Smooth muscle cell (in vitro differentiated cells): ENCODE measurements at regions not wholly inside any gene's neighbourhood (a gene's known extent, or its start where the extent isn't known, plus 50 kb on each side); places are given as distances from the start of the nearest gene placed in this dataset.

Experiments
- DNase-seq: peaks from one replicate; lab custom pipeline; 2025; ENCODE audit not compliant: unreplicated experiment; lab: John Stamatoyannopoulos, UW
- H2AFZ ChIP-seq: fragments of 200-600 bp; sonication (generic); 2 replicates; pipeline ENCODE4 v1.6.0; 2016; ENCODE audit warnings: antibody characterized with exemption, low read depth, mild to moderate bottlenecking
- H3F3A ChIP-seq: fragments of 200-600 bp; sonication (generic); 2 replicates; pipeline ENCODE4 v1.6.0; 2017; ENCODE audit warnings: antibody characterized with exemption, low read depth
- H3K27ac ChIP-seq: fragments of 200-600 bp; sonication (generic); 2 replicates; pipeline ENCODE4 v1.5.1; 2016; ENCODE audit warnings: low read depth, mild to moderate bottlenecking
- H3K27me3 ChIP-seq: fragments of 200-600 bp; sonication (generic); 2 replicates; pipeline ENCODE4 v1.6.1; 2016; ENCODE audit warnings: low read depth, mild to moderate bottlenecking
- H3K36me3 ChIP-seq: fragments of 200-600 bp; sonication (generic); 2 replicates; pipeline ENCODE4 v1.5.1; 2016; ENCODE audit warnings: low read depth
- H3K4me1 ChIP-seq: fragments of 200-600 bp; sonication (generic); 2 replicates; pipeline ENCODE4 v1.5.1; 2016; ENCODE audit warnings: low read depth
- H3K4me2 ChIP-seq: fragments of 200-600 bp; sonication (generic); 2 replicates; pipeline ENCODE4 v1.6.0; 2016; ENCODE audit warnings: mild to moderate bottlenecking
- H3K4me3 ChIP-seq: fragments of 200-600 bp; sonication (generic); 2 replicates; pipeline ENCODE4 v1.5.1; 2016; ENCODE audit warnings: mild to moderate bottlenecking
- H3K79me2 ChIP-seq: fragments of 200-600 bp; sonication (generic); 2 replicates; pipeline ENCODE4 v1.6.0; 2016; ENCODE audit warnings: low read depth, mild to moderate bottlenecking
- H3K9ac ChIP-seq: fragments of 200-600 bp; sonication (generic); 2 replicates; pipeline ENCODE4 v1.6.0; 2016; ENCODE audit warnings: low read depth
- H3K9me3 ChIP-seq: fragments of 200-600 bp; sonication (generic); replicated peaks from 2 replicates; pipeline ENCODE4 v1.5.1; 2016; ENCODE audit warnings: low read depth
- H4K20me1 ChIP-seq: fragments of 200-600 bp; sonication (generic); 2 replicates; pipeline ENCODE4 v1.6.0; 2016; ENCODE audit warnings: low read depth
- CTCF ChIP-seq: fragments of 200-600 bp; sonication (generic); IDR thresholded peaks from 2 replicates; pipeline ENCODE4 v1.5.1; 2017; ENCODE audit warnings: borderline replicate concordance, mild to moderate bottlenecking, antibody characterized with exemption; ENCODE audit not compliant: insufficient read depth, poor library complexity, severe bottlenecking
- WGBS: methylation state at CpG from one replicate; pipeline ENCODE4 v1.1.7; 2016; ENCODE audit warnings: low lambda C conversion rate; 5-methylcytosine and 5-hydroxymethylcytosine counted together

DNA sequence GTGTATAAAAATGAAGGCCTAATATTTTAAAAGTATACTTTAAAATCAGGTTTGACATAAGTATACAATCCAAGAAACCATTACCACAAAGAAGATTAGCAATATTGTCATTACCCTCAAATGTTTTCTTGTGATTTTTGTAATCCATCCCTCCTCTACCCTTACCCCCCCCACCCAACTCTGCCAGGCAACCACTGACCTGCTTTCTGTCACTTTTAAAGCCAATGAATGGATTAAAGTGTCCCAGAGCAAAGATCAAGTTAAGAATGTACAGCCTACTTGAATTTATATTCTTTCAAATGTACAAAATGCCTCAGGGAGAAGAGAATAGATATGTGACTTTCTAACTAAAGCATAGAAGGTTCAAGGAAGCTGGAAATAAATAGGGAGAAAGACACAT, 1038.8 kb upstream of the GBE1 start:
- Histone ChIP-seq H3K27me3 (no peaks in the 10 kb centered on the region), H4K20me1 (no peaks in the 10 kb centered on the region), H3K36me3 (no peaks in the 10 kb centered on the region), H3F3A (no peaks in the 10 kb centered on the region), H3K4me2 (no peak overlapping the region), H3K27ac (no peak overlapping the region), H2AFZ (no peak overlapping the region), H3K9me3 (no peaks in the 10 kb centered on the region), H3K4me3 (no peak overlapping the region), H3K9ac (no peak overlapping the region), H3K79me2 (no peaks in the 10 kb centered on the region), H3K4me1 (no peaks in the 10 kb centered on the region)
- no peak for TF ChIP-seq CTCF
- DNase-seq: no peak

GRCh38 chr3:82796765-82797164, 1035.3 kb upstream of the GBE1 start:
- no peak overlapping the region for H3K9ac ChIP-seq
- no peaks in the 10 kb centered on the region for H3K79me2 ChIP-seq
- no peak overlapping the region for H2AFZ ChIP-seq
- WGBS: 78% methylated on average over 1 of the region's 1 CpG
- no peak for TF ChIP-seq CTCF
- H4K20me1 ChIP-seq: no peaks in the 10 kb centered on the region
- no peak overlapping the region for H3K4me2 ChIP-seq
- no peak overlapping the region for H3K4me3 ChIP-seq
- no peak overlapping the region for H3K27ac ChIP-seq
- DNase-seq: no peak
- H3K27me3 ChIP-seq: no peaks in the 10 kb centered on the region
- no peaks in the 10 kb centered on the region for H3K36me3 ChIP-seq
- no peaks in the 10 kb centered on the region for H3K9me3 ChIP-seq
- H3F3A ChIP-seq: no peaks in the 10 kb centered on the region
- no peaks in the 10 kb centered on the region for H3K4me1 ChIP-seq

- H3K79me2 ChIP-seq: no peaks in the 10 kb centered on the region
- H3K4me2 ChIP-seq: no peak overlapping the region
- H3K27me3 ChIP-seq: no peaks in the 10 kb centered on the region
- H3F3A ChIP-seq: no peaks in the 10 kb centered on the region
- H3K9ac ChIP-seq: no peak overlapping the region
- WGBS: 95% methylated on average over 11 of the region's 11 CpGs
- H3K9me3 ChIP-seq: no peaks in the 10 kb centered on the region
- no peak overlapping the region for H3K4me3 ChIP-seq
- H2AFZ ChIP-seq: no peak overlapping the region
- H3K27ac ChIP-seq: no peak overlapping the region
- no peaks in the 10 kb centered on the region for H3K36me3 ChIP-seq
- DNase-seq: no peak
- H3K4me1 ChIP-seq: no peaks in the 10 kb centered on the region
- H4K20me1 ChIP-seq: no peaks in the 10 kb centered on the region
- no peak for TF ChIP-seq CTCF
Measured at GRCh38 chr3:82791241-82791640, 1029.8 kb upstream of the GBE1 start.

DNA sequence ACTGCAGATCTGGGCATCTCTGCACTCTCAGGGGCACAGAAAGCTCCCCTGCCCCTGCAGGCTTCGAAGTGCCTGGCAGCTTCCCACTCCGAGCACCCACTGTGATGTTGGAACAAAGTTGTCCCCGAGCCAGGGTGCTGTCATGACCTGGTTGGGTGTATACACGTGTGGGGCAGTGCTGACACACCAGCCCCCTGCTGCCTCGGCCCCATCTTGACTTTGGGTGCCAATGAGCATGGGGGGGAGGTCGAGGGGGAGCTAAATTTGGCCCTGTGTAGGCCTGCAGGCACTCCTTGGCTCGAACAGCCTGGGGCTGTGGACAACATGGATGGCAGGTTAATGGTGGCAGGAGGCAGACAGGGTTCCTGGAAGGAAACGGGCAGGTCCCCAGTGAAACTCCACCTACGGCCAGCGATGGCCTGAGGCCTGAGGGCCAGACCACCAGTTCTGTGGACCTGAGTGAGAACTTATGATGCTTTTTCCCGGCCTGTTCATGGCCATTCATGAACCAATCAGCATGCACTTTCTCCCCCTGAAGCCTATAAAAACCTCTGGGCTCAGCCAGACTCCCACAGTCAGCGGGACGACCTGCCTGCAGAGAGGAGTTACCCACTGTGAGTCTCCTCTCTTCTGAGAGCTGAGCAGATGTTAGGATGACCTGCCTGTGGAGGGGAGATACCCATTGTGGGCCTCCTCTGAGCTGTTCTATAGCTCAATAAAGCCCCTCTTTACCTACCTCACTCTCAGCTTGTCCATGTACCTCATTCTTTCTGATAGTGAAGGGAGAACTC, 1029.1 kb upstream of the GBE1 start:
- no peak overlapping the region for H3K27ac ChIP-seq
- no peak for TF ChIP-seq CTCF
- H4K20me1 ChIP-seq: no peaks in the 10 kb centered on the region
- no peaks in the 10 kb centered on the region for H3F3A ChIP-seq
- H3K9me3 ChIP-seq: no peaks in the 10 kb centered on the region
- H3K4me1 ChIP-seq: no peaks in the 10 kb centered on the region
- no peak for DNase-seq
- H3K36me3 ChIP-seq: no peaks in the 10 kb centered on the region
- no peak overlapping the region for H3K9ac ChIP-seq
- H3K4me3 ChIP-seq: no peak overlapping the region
- H2AFZ ChIP-seq: no peak overlapping the region
- H3K27me3 ChIP-seq: no peaks in the 10 kb centered on the region
- WGBS: 92% methylated on average over 13 of the region's 13 CpGs
- no peak overlapping the region for H3K4me2 ChIP-seq
- no peaks in the 10 kb centered on the region for H3K79me2 ChIP-seq
